K562 (cell line): ENCODE measurements at regions not wholly inside any gene's neighbourhood (a gene's known extent, or its start where the extent isn't known, plus 50 kb on each side); places are given as distances from the start of the nearest gene placed in this dataset.
A peak's percentile ranks its signal among the peaks of the same experiment; 100 is the strongest.

Source experiments
- ARID1B ChIP-seq: fragments of 450-650 bp; IDR thresholded peaks from 2 replicates; pipeline ENCODE4 v1.6.1; 2016; ENCODE audit warnings: antibody characterized with exemption, mild to moderate bottlenecking, inconsistent platforms
- BDP1 ChIP-seq: IDR thresholded peaks from 3 replicates; pipeline ENCODE4 v1.6.1; 2011; ENCODE audit not compliant: insufficient read length, insufficient read depth
- C11orf30 ChIP-seq: fragments of 450-650 bp; IDR thresholded peaks from 2 replicates; pipeline ENCODE4 v1.6.1; 2016; ENCODE audit warnings: low read depth, mild to moderate bottlenecking
- CBFA2T2 ChIP-seq: fragments of 450-650 bp; conservative IDR thresholded peaks from 2 replicates; pipeline ENCODE4 v1.6.1; 2017; ENCODE audit warnings: mild to moderate bottlenecking
- CTBP1 ChIP-seq: fragments of 450-650 bp; IDR thresholded peaks from 2 replicates; pipeline ENCODE4 v1.6.1; 2016; ENCODE audit warnings: borderline replicate concordance
- CTCF ChIP-seq, 3 experiments: IDR thresholded peaks in 2 of 3; conservative IDR thresholded peaks in 1 of 3; 2 replicates each; pipeline ENCODE4 v1.5.1; 2011 to 2012; ENCODE audit warnings: low read length in 3 of 3, mild to moderate bottlenecking in 3 of 3, control low read depth in 2 of 3, improper control_type of control experiment in 1 of 3, inconsistent platforms in 1 of 3, low read depth in 1 of 3, mixed read lengths in 1 of 3, moderate library complexity in 1 of 3; ENCODE audit not compliant: insufficient read depth in 2 of 3
- DACH1 ChIP-seq: fragments of 450-650 bp; IDR thresholded peaks from 2 replicates; pipeline ENCODE4 v1.6.1; 2018; ENCODE audit not compliant: partially characterized antibody
- DPF2 ChIP-seq: fragments of 450-650 bp; IDR thresholded peaks from 2 replicates; pipeline ENCODE4 v1.6.1; 2016
- MEIS2 ChIP-seq: fragments of 450-650 bp; IDR thresholded peaks from 2 replicates; pipeline ENCODE4 v1.6.1; 2014; ENCODE audit warnings: mild to moderate bottlenecking; ENCODE audit not compliant: partially characterized antibody
- MTA1 ChIP-seq: fragments of 450-650 bp; IDR thresholded peaks from 2 replicates; pipeline ENCODE4 v1.6.1; 2017; ENCODE audit warnings: borderline replicate concordance
- RCOR1 ChIP-seq, 2 experiments: IDR thresholded peaks; 2 replicates each; pipeline ENCODE4 v1.6.1; 2012; ENCODE audit warnings: low read depth in 2 of 2, low read length in 2 of 2, borderline replicate concordance in 1 of 2, improper control_type of control experiment in 1 of 2
- SMARCA4 ChIP-seq: fragments of 450-650 bp; IDR thresholded peaks from 2 replicates; pipeline ENCODE4 v1.6.1; 2016
- TEAD1 ChIP-seq, 2 experiments: fragments of 450-650 bp in 1 of 2; sonication (generic) in 1 of 2; formaldehyde crosslinking; IDR thresholded peaks; 2 replicates each; pipeline versions ENCODE4 v1.4.0 to v1.8.0; 2020 to 2022; ENCODE audit warnings: mild to moderate bottlenecking in 2 of 2, missing genetic modification reagents in 1 of 2
- TRIM24 ChIP-seq, 2 experiments: fragments of 450-650 bp; IDR thresholded peaks; 2 replicates each; pipeline ENCODE4 v1.6.1; 2016
- ZNF133 ChIP-seq: fragments of 250-450 bp; sonication (Bioruptor Pico); IDR thresholded peaks from 2 replicates; pipeline ENCODE4 v1.4.0; 2020; ENCODE audit warnings: mild to moderate bottlenecking
- ZNF282 ChIP-seq: sonication (generic); formaldehyde crosslinking; IDR thresholded peaks from 2 replicates; pipeline ENCODE4 v1.8.1; 2023; ENCODE audit warnings: missing genetic modification reagents
- ZNF408 ChIP-seq: fragments of 250-450 bp; sonication (Bioruptor Pico); IDR thresholded peaks from 2 replicates; pipeline ENCODE4 v1.4.0; 2020; ENCODE audit warnings: low read depth, mild to moderate bottlenecking, moderate library complexity
- ZNF512 ChIP-seq: IDR thresholded peaks from 2 replicates; pipeline ENCODE4 v1.6.1; 2016; ENCODE audit warnings: missing genetic modification characterization, missing compliant biosample characterization
- ZNF699 ChIP-seq: fragments of 250-450 bp; sonication (Bioruptor Pico); IDR thresholded peaks from 2 replicates; pipeline ENCODE4 v1.8.0; 2021; ENCODE audit warnings: mild to moderate bottlenecking, moderate library complexity; ENCODE audit not compliant: insufficient replicate concordance

- peak; percentile 46 for TF ChIP-seq ARID1B
- no peak for TF ChIP-seq CTCF (IDR thresholded peaks at IDR 0.05 in 2 of 3, conservative IDR thresholded peaks at IDR 0.05 in 1 of 3; ENCODE audit: insufficient read depth in 2 of 3, low read depth in 1 of 3, low read length in 3 of 3)
- peak; percentile 21 for TF ChIP-seq MEIS2
- TF ChIP-seq CBFA2T2, result peak; percentile 18; the same call in 1 of the 2 replicates
- TF ChIP-seq ZNF699, result no peak
- TF ChIP-seq DACH1, result peak; percentile 67
- peak; percentile 19; the same call in 1 of the 2 replicates for TF ChIP-seq SMARCA4
- no peak for TF ChIP-seq ZNF282 (CRISPR knock-in tag)
- TF ChIP-seq DPF2, result peak; percentile 51; the same call in 1 of the 2 replicates
- peak in 1 of 2 experiments; percentile 23; a peak in 1 of 4 replicates for TF ChIP-seq TEAD1 (CRISPR knock-in tag; IDR thresholded peaks at IDR 0.05)
- peak in 1 of 2 experiments; percentile 23; a peak in 1 of 4 replicates for TF ChIP-seq RCOR1 (IDR thresholded peaks at IDR 0.05; ENCODE audit: borderline replicate concordance in 1 of 2, low read depth in 2 of 2, low read length in 2 of 2)
- TF ChIP-seq ZNF133 (CRISPR knock-in tag), result no peak
- TF ChIP-seq ZNF408, result no peak
- 0 out of 2 replicates have a peak, but pooled peaks have one; percentile 27 for TF ChIP-seq MTA1
- TF ChIP-seq TRIM24 (IDR thresholded peaks at IDR 0.05), result no peak; a peak in 1 of 4 replicates
- no peak for TF ChIP-seq C11orf30
- no peak for TF ChIP-seq ZNF512 (tag)
- peak; percentile 52; the same call in 1 of the 2 replicates for TF ChIP-seq CTBP1
- no peak for TF ChIP-seq BDP1
These were observed 164.4 kb upstream of the JARID2 start (continued) for GRCh38 chr6:15081447-15081846.
